ENCODE measurements at regions not wholly inside any gene's neighbourhood (a gene's known extent, or its start where the extent isn't known, plus 50 kb on each side); places are given as distances from the start of the nearest gene placed in this dataset.

DNA sequence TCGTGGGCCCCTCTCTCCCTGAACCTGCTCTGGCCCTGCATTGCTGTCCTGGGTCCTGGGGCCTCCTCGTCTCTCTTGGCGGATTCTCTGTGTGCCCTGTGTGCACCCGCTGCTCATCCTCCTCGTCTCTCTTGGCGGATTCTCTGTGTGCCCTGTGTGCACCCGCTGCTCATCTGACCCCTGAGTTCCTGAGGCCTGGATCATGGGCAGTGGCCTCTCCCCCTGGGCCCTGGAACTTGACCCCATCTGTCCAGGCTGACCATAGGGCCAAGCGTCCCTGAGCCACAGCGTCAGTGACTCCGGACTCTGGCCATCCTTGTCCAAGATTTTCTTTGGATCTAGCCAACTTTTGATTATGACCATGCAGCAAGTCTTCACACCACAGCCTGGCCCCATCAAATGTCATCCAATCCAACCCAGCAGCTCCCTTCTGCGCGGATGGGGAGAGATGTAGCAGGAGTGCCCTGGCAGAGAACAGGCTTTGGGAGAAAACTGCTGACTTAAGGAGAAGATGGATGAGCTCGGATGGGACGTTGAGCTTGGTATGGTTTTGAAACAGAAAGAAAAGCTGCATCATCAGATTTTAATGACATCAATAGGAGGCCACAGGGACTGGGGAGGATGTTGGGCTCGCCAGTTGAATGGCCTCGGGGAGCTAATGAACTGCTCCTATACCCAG lies 455.1 kb upstream of the HS6ST1 start:
- no peak for DNase-seq (ENCODE audit: low spot score in 2 of 2)
- Histone ChIP-seq H3K36me3 (no peaks in the 10 kb centered on the region), H3K27ac (no peak overlapping the region)

DNA sequence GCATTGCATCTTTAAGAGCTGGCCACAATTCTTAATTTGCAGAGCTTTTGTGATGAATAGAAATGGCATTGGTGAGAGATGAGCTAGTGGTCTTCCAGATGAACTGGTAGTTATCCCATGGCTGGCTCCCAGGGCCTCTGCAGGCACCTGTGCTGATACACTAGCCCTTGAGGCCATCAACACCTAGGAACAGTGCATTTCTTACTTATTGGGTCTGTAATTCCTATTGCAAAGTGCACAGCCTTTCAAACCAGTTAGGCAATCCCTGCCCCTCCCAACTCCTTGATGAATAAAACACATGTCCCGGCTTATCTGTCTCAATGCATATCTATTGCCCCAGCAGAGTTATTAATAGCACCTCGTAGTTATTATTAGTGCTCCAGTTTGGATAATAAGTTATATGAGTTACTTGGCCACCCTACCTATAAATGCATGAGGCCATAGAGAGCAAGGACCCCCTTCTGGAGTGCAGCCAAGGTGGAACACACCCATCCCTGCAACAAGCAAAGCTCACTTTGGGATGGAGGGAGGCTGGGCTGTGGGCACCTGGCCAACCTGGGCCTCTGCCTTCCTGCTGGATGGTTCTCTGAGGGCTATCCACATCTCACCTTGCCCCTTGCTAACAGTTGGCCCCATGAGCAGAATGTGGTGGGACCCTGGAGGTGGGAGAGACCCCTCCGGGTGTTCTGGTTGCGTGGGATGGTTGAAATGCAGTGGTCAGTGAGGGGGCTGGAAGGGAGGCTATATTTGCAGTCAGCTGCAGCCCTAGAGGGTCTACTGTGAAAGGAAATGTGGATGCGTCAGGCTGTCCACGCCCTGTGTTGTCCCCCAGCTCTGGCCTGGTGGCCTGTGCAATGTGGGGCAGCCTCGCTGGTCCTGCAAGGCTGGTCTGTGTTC lies 455.9 kb upstream of the HS6ST1 start:
- no peak for TF ChIP-seq POLR2A (IDR thresholded peaks at IDR 0.05)
- TF ChIP-seq EP300 (IDR thresholded peaks at IDR 0.05): no peak
- TF ChIP-seq, protein P1, sequence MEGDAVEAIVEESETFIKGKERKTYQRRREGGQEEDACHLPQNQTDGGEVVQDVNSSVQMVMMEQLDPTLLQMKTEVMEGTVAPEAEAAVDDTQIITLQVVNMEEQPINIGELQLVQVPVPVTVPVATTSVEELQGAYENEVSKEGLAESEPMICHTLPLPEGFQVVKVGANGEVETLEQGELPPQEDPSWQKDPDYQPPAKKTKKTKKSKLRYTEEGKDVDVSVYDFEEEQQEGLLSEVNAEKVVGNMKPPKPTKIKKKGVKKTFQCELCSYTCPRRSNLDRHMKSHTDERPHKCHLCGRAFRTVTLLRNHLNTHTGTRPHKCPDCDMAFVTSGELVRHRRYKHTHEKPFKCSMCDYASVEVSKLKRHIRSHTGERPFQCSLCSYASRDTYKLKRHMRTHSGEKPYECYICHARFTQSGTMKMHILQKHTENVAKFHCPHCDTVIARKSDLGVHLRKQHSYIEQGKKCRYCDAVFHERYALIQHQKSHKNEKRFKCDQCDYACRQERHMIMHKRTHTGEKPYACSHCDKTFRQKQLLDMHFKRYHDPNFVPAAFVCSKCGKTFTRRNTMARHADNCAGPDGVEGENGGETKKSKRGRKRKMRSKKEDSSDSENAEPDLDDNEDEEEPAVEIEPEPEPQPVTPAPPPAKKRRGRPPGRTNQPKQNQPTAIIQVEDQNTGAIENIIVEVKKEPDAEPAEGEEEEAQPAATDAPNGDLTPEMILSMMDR (IDR thresholded peaks at IDR 0.05): no peak
- Histone ChIP-seq H3K9me3 (no peaks in the 10 kb centered on the region), H3K4me3 (no peak overlapping the region), H3K36me3 (no peaks in the 10 kb centered on the region), H3K27ac (no peak overlapping the region), H3K4me1 (no peaks in the 10 kb centered on the region), H3K27me3 (no peaks in the 10 kb centered on the region)
- no peak for DNase-seq (ENCODE audit: low spot score in 2 of 2)
- 76 to 78% methylated on average over 6 to 7 of the region's 7 CpGs for whole genome bisulfite sequencing, 2 donors

More for the DNA sequence above, 455.1 kb upstream of the HS6ST1 start:
- H3K4me1 ChIP-seq: no peaks in the 10 kb centered on the region
- no peaks in the 10 kb centered on the region for H3K27me3 ChIP-seq
- WGBS, 2 donors: 81 to 82% methylated on average over 16 of the region's 16 CpGs
- TF ChIP-seq POLR2A (IDR thresholded peaks at IDR 0.05) (no peak), EP300 (IDR thresholded peaks at IDR 0.05) (no peak)
- TF ChIP-seq, protein P1 (IDR thresholded peaks at IDR 0.05): no peak
- no peak overlapping the region for H3K4me3 ChIP-seq
- H3K9me3 ChIP-seq: no peaks in the 10 kb centered on the region

DNA sequence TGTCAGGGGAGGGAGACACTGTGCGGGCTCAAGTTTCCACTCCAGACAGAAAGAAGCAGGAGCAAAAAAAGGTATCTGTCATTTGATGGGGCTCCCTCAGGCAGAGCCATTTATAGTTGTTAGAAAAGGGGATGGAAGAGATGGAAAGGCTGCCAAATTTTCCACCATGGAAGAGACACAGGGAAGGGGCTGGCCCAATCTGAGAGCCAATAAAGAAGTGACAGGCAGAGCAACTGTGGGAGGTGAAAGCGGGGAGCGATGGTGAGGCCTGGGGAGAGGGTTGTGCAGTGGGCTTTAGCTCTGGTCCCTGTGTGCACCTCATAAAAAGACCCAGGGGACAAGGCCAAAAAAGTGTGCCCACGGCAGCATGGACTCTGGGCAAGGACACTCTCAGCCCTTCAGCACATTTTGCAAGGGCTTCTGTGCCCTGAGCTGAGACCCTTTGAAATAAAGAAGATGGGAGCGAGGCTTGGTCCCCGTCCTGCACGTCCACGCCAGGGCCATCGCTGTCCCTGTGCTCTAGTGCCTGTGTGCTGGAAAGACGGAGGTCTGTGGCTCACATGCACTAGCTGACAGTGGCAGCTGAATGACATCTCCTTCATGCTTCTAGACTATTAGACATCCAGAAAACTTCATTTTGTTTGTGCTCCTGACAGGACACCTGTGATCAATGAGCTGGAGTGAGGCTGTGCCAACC lies 456.7 kb upstream of the HS6ST1 start:
- Histone ChIP-seq H3K36me3 (no peaks in the 10 kb centered on the region), H3K9me3 (no peaks in the 10 kb centered on the region), H3K4me3 (no peak overlapping the region), H3K27me3 (no peaks in the 10 kb centered on the region), H3K27ac (no peak overlapping the region), H3K4me1 (no peaks in the 10 kb centered on the region)
- TF ChIP-seq, protein P1 (IDR thresholded peaks at IDR 0.05): no peak
- TF ChIP-seq EP300 (IDR thresholded peaks at IDR 0.05): no peak
- TF ChIP-seq POLR2A (IDR thresholded peaks at IDR 0.05): no peak
- 85 to 92% methylated on average over 9 to 10 of the region's 10 CpGs for WGBS, 2 donors
- DNase-seq (ENCODE audit: low spot score in 2 of 2): no peak

DNA sequence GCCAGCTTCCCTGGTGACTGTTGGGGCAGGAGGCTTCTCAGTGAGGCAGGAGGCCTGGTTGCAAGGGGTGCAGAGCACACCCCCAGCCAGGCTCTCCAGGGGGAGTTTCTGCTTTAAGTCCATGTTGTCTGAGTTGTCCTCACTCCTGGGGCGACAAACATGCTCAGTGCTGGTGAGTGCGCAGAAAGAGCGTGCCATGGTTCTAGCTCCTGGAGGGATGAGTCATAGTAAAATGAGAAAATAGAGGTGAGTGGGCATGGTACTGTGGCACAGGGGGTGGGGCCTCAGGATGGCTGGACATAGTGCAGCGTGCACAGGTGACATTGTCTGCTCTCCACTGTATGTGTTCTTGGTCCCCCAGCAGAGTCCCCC lies 457.2 kb upstream of the HS6ST1 start:
- no peak for DNase-seq (ENCODE audit: low spot score in 2 of 2)
- Histone ChIP-seq H3K9me3 (no peaks in the 10 kb centered on the region), H3K4me1 (no peaks in the 10 kb centered on the region), H3K27ac (no peak overlapping the region), H3K36me3 (no peaks in the 10 kb centered on the region), H3K4me3 (no peak overlapping the region), H3K27me3 (no peaks in the 10 kb centered on the region)
- WGBS, 2 donors: 96 to 100% methylated on average over 4 of the region's 4 CpGs
- TF ChIP-seq EP300 (IDR thresholded peaks at IDR 0.05): no peak
- TF ChIP-seq, protein P1 (IDR thresholded peaks at IDR 0.05): no peak
- TF ChIP-seq POLR2A (IDR thresholded peaks at IDR 0.05): no peak
